ENCODE measurements at regions not wholly inside any gene's neighbourhood (a gene's known extent, or its start where the extent isn't known, plus 50 kb on each side); places are given as distances from the start of the nearest gene placed in this dataset.

DNA sequence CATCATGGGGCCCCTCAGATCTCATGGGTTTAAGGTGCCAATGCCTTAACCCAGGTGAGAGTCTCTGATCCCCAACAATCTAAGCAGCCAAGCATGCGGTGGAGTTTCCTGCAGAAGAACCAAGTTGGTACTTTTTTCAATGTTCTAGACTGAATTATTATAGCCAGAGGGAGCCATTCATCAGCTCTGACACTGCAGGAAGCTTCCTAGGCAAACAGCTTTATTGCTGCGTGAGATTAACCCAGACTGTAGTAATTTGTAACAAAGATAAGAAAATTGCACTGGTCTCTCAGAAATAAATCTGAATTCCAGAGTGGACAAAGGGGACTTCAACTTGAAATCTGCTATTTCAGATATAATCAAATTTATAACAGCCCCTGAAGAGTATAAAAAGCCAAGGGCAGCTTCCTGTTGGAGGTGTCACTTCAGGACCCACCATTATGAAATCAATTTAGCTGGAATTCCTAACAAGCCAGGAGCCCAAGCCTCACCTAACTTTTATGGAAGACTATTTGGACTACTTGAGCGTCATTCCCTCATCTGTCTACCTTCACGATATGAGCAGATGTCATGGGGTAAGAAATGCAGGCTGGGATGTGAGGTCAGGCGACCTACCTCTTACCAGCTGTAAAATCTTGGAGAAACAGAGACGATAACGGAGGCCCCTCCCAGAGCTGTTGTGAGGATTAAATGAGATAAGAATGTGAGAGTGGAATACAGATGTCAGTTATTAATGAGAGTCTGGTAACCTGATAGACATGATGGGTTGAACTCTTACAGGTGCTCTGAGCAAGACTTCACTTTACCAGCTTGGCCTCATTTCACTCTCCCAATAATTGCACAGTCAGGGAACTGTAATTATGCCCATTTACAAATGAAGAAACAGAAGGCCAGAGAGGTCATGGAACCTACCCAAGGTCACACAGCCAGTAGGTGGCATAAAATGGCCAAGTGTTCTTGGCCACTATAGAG is 135.1 kb downstream of the RRAGC start:
- peaks cover 14% of the 10 kb centered on the region for H3K27me3 Mint-ChIP-seq (ENCODE audit: low read depth)
- H3K36me3 Mint-ChIP-seq = no peaks in the 10 kb centered on the region
- no peak overlapping the region for H3K27ac Mint-ChIP-seq
- DNase-seq (ENCODE audit: low spot score) (no peak), ATAC-seq (no peak)
- H3K9me3 Mint-ChIP-seq = no peaks in the 10 kb centered on the region
- H3K4me3 Mint-ChIP-seq = no peak overlapping the region
- ChIA-PET CTCF (interaction anchor here (0.9 kb wide), 1 partner anchor 94 kb away, joined by 3 read pairs; no protein-coding TSS in a partner anchor), POLR2A (no interaction called here)
- TF ChIP-seq CTCF (IDR thresholded peaks at IDR 0.05) (no peak), MXD4 (CRISPR knock-in tag; IDR thresholded peaks at IDR 0.05; ENCODE audit: borderline replicate concordance) (no peak), NFATC4 (CRISPR knock-in tag; IDR thresholded peaks at IDR 0.05) (no peak), SP1 (CRISPR knock-in tag; conservative IDR thresholded peaks at IDR 0.05) (no peak), TCF7 (CRISPR knock-in tag; IDR thresholded peaks at IDR 0.05; ENCODE audit: low read depth) (no peak), SMAD3 (CRISPR knock-in tag; IDR thresholded peaks at IDR 0.05; ENCODE audit: borderline replicate concordance) (no peak), ZNF671 (CRISPR knock-in tag; IDR thresholded peaks at IDR 0.05) (no peak), SOX15 (CRISPR knock-in tag; IDR thresholded peaks at IDR 0.05) (no peak), PRRX2 (CRISPR knock-in tag; IDR thresholded peaks at IDR 0.05) (no peak), OVOL2 (CRISPR knock-in tag; IDR thresholded peaks at IDR 0.05; ENCODE audit: borderline replicate concordance) (no peak), ZNF121 (CRISPR knock-in tag; IDR thresholded peaks at IDR 0.05) (no peak), NR2C2 (CRISPR knock-in tag; IDR thresholded peaks at IDR 0.05) (no peak), CREM (CRISPR knock-in tag; IDR thresholded peaks at IDR 0.05) (no peak), GABPB1 (CRISPR knock-in tag; IDR thresholded peaks at IDR 0.05) (no peak)
- TF ChIP-seq, protein P1, sequence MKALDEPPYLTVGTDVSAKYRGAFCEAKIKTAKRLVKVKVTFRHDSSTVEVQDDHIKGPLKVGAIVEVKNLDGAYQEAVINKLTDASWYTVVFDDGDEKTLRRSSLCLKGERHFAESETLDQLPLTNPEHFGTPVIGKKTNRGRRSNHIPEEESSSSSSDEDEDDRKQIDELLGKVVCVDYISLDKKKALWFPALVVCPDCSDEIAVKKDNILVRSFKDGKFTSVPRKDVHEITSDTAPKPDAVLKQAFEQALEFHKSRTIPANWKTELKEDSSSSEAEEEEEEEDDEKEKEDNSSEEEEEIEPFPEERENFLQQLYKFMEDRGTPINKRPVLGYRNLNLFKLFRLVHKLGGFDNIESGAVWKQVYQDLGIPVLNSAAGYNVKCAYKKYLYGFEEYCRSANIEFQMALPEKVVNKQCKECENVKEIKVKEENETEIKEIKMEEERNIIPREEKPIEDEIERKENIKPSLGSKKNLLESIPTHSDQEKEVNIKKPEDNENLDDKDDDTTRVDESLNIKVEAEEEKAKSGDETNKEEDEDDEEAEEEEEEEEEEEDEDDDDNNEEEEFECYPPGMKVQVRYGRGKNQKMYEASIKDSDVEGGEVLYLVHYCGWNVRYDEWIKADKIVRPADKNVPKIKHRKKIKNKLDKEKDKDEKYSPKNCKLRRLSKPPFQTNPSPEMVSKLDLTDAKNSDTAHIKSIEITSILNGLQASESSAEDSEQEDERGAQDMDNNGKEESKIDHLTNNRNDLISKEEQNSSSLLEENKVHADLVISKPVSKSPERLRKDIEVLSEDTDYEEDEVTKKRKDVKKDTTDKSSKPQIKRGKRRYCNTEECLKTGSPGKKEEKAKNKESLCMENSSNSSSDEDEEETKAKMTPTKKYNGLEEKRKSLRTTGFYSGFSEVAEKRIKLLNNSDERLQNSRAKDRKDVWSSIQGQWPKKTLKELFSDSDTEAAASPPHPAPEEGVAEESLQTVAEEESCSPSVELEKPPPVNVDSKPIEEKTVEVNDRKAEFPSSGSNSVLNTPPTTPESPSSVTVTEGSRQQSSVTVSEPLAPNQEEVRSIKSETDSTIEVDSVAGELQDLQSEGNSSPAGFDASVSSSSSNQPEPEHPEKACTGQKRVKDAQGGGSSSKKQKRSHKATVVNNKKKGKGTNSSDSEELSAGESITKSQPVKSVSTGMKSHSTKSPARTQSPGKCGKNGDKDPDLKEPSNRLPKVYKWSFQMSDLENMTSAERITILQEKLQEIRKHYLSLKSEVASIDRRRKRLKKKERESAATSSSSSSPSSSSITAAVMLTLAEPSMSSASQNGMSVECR (CRISPR knock-in tag; IDR thresholded peaks at IDR 0.05; ENCODE audit: borderline replicate concordance) = no peak
- H3K4me1 Mint-ChIP-seq = peaks cover 45% of the 10 kb centered on the region

DNA sequence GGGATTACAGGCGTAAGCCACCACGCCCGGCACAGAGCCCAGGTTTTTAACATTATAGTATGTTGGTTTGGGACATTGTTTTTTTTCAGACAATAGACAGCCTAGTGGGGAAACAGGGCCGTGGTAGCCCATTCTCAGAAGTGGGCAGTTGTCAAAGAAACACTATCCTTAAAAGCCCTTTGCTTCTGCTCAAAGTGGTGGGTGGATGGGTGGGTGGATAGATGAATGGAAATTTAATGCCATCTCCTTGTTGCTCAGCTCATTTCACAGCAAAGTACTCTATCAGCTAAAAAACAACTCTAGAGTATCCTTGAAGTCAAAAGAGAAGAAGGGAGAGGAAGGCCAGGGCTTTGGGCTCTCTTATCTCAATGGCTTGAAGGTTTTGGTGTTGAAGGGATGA is 137.8 kb downstream of the RRAGC start:
- Mint-ChIP-seq H3K27me3 (ENCODE audit: low read depth) (peaks cover 9% of the 10 kb centered on the region), H3K4me1 (peaks cover 20% of the 10 kb centered on the region), H3K9me3 (no peaks in the 10 kb centered on the region), H3K4me3 (no peak overlapping the region), H3K36me3 (no peaks in the 10 kb centered on the region), H3K27ac (no peak overlapping the region)
- ATAC-seq = no peak
- DNase-seq (ENCODE audit: low spot score) = no peak
- CTCF ChIA-PET = no interaction called here
- POLR2A ChIA-PET = no interaction called here
- TF ChIP-seq, protein P2, sequence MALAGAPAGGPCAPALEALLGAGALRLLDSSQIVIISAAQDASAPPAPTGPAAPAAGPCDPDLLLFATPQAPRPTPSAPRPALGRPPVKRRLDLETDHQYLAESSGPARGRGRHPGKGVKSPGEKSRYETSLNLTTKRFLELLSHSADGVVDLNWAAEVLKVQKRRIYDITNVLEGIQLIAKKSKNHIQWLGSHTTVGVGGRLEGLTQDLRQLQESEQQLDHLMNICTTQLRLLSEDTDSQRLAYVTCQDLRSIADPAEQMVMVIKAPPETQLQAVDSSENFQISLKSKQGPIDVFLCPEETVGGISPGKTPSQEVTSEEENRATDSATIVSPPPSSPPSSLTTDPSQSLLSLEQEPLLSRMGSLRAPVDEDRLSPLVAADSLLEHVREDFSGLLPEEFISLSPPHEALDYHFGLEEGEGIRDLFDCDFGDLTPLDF (CRISPR knock-in tag; IDR thresholded peaks at IDR 0.05) = no peak
- TF ChIP-seq TCF7 (CRISPR knock-in tag; IDR thresholded peaks at IDR 0.05; ENCODE audit: low read depth) = no peak
- TF ChIP-seq, protein P3, sequence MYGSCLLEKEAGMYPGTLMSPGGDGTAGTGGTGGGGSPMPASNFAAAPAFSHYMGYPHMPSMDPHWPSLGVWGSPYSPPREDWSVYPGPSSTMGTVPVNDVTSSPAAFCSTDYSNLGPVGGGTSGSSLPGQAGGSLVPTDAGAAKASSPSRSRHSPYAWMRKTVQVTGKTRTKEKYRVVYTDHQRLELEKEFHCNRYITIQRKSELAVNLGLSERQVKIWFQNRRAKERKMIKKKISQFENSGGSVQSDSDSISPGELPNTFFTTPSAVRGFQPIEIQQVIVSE (CRISPR knock-in tag; IDR thresholded peaks at IDR 0.05; ENCODE audit: borderline replicate concordance) = no peak
- no peak for TF ChIP-seq TEAD1 (CRISPR knock-in tag; IDR thresholded peaks at IDR 0.05)
- TF ChIP-seq HMGXB4 (CRISPR knock-in tag; IDR thresholded peaks at IDR 0.05) = no peak
- TF ChIP-seq ZNF263 (CRISPR knock-in tag; IDR thresholded peaks at IDR 0.05; ENCODE audit: low read depth) = no peak
- no peak for TF ChIP-seq ZBTB21 (CRISPR knock-in tag; IDR thresholded peaks at IDR 0.05; ENCODE audit: borderline replicate concordance)
- no peak for TF ChIP-seq CREB1 (CRISPR knock-in tag; IDR thresholded peaks at IDR 0.05)
- no peak for TF ChIP-seq ESRRA (CRISPR knock-in tag; IDR thresholded peaks at IDR 0.05; ENCODE audit: borderline replicate concordance)

Measured in WTC11 (cell line).